H1 (cell line): ENCODE measurements at regions not wholly inside any gene's neighbourhood (a gene's known extent, or its start where the extent isn't known, plus 50 kb on each side); places are given as distances from the start of the nearest gene placed in this dataset.

Source experiments
- CTCF ChIA-PET: fragments of 300-600 bp; sonication (Branson Sonifier 250); formaldehyde crosslinking; loops from one replicate; lab custom pipeline; 2021; ENCODE audit not compliant: partially characterized antibody; lab: Charles Lee
- POLR2A ChIA-PET: fragments of 300-600 bp; sonication (Branson Sonifier 250); formaldehyde crosslinking; loops from one replicate; lab custom pipeline; 2021; ENCODE audit warnings: inconsistent platforms; ENCODE audit not compliant: partially characterized antibody; lab: Charles Lee
- DNase-seq, 2 experiments: peaks; one replicate each; pipeline versions ENCODE4 v3.0.0 to v3.0.0-alpha.2; 2010 to 2022; ENCODE audit warnings: low spot score in 2 of 2, low read depth in 1 of 2, mixed read lengths in 1 of 2
- FAIRE-seq: peaks from 2 replicates; lab custom pipeline; 2011; peaks lifted over from hg19 to GRCh38; lab: Jason Lieb, UNC
- H2AFZ ChIP-seq: 2 replicates; pipeline ENCODE4 v1.8.1; 2012; ENCODE audit warnings: low read length, inconsistent platforms
- H2AK5ac ChIP-seq: 2 replicates; pipeline ENCODE4 v1.6.1; 2013; ENCODE audit warnings: low read depth, low read length
- H2BK120ac ChIP-seq: replicated peaks from 2 replicates; pipeline ENCODE3; 2013; ENCODE audit warnings: low read depth, low read length, inconsistent platforms
- H2BK12ac ChIP-seq: 2 replicates; pipeline ENCODE4 v1.6.1; 2013; ENCODE audit warnings: low read depth, low read length
- H2BK15ac ChIP-seq: 2 replicates; pipeline ENCODE4 v1.6.1; 2013; ENCODE audit warnings: low read length
- H2BK20ac ChIP-seq: 2 replicates; pipeline ENCODE4 v1.6.1; 2013; ENCODE audit warnings: low read length
- H2BK5ac ChIP-seq: 2 replicates; pipeline ENCODE4 v1.6.1; 2013; ENCODE audit warnings: low read depth, low read length
- H3K14ac ChIP-seq: 2 replicates; pipeline ENCODE4 v1.6.1; 2013; ENCODE audit warnings: inconsistent platforms; ENCODE audit not compliant: insufficient read length
- H3K18ac ChIP-seq: 2 replicates; pipeline ENCODE4 v1.6.1; 2013; ENCODE audit warnings: low read length; ENCODE audit errors: extremely low read depth
- H3K23ac ChIP-seq: 2 replicates; pipeline ENCODE4 v1.6.1; 2013; ENCODE audit warnings: inconsistent platforms; ENCODE audit not compliant: insufficient read length
- H3K23me2 ChIP-seq: 2 replicates; pipeline ENCODE4 v1.6.1; 2013; ENCODE audit warnings: low read depth, low read length
- H3K27ac ChIP-seq: 2 replicates; pipeline ENCODE4 v1.6.1; 2011; ENCODE audit warnings: low read depth, low read length, inconsistent platforms
- H3K27me3 ChIP-seq, 4 experiments: replicated peaks in 1 of 4; 1 replicate in 1 of 4; 2 replicates in 3 of 4; pipeline versions ENCODE4 v1.6.1 to v1.8.1; 2011 to 2013; ENCODE audit warnings: low read length in 3 of 4, mild to moderate bottlenecking in 3 of 4, inconsistent platforms in 2 of 4, mixed read lengths in 2 of 4, moderate library complexity in 1 of 4; ENCODE audit not compliant: control insufficient read depth in 3 of 4, insufficient read depth in 3 of 4; ENCODE audit errors: extremely low read depth in 1 of 4
- H3K36me3 ChIP-seq, 4 experiments: 2 replicates each; pipeline versions ENCODE4 v1.6.1 to v1.8.1; 2011 to 2013; ENCODE audit warnings: mild to moderate bottlenecking in 4 of 4, low read length in 3 of 4, moderate library complexity in 2 of 4, control low read depth in 1 of 4, inconsistent platforms in 1 of 4; ENCODE audit not compliant: insufficient read depth in 4 of 4, control insufficient read depth in 2 of 4
- H3K4ac ChIP-seq: replicated peaks from 2 replicates; pipeline ENCODE3; 2013; ENCODE audit warnings: low read length, low read depth, mixed read lengths, inconsistent platforms; ENCODE audit not compliant: insufficient read length
- H3K4me1 ChIP-seq, 4 experiments: replicated peaks in 1 of 4; 1 replicate in 1 of 4; 2 replicates in 3 of 4; pipeline versions ENCODE4 v1.6.1 to v1.8.1; 2011 to 2013; ENCODE audit warnings: low read length in 3 of 4, inconsistent platforms in 2 of 4, mixed read lengths in 1 of 4; ENCODE audit not compliant: insufficient read depth in 4 of 4, control insufficient read depth in 3 of 4
- H3K4me2 ChIP-seq, 2 experiments: 2 replicates each; pipeline versions ENCODE4 v1.6.1 to v1.8.1; 2011 to 2013; ENCODE audit warnings: low read depth in 2 of 2, low read length in 2 of 2, control low read depth in 1 of 2, inconsistent platforms in 1 of 2, mild to moderate bottlenecking in 1 of 2; ENCODE audit not compliant: insufficient read depth in 1 of 2
- H3K4me3 ChIP-seq, 4 experiments: fragments of 200-600, 300-600 bp in 1 of 4; sonication (generic), shearing (Covaris generic), sonication (Bioruptor Twin) in 1 of 4; 2 replicates each; pipeline versions ENCODE4 v1.5.1 to v1.8.1; 2011 to 2016; ENCODE audit warnings: low read length in 4 of 4, low read depth in 3 of 4, control low read depth in 2 of 4, inconsistent platforms in 2 of 4, mild to moderate bottlenecking in 2 of 4, mixed read lengths in 1 of 4, moderate library complexity in 1 of 4; ENCODE audit not compliant: insufficient read depth in 2 of 4; ENCODE audit errors: extremely low read depth in 1 of 4
- H3K56ac ChIP-seq: replicated peaks from 2 replicates; pipeline ENCODE3; 2013; ENCODE audit warnings: low read depth, mild to moderate bottlenecking, mixed read lengths, low read length, inconsistent platforms; ENCODE audit not compliant: insufficient read length
- H3K79me1 ChIP-seq: 2 replicates; pipeline ENCODE4 v1.6.1; 2013; ENCODE audit warnings: low read depth, low read length, control low read depth
- H3K79me2 ChIP-seq, 2 experiments: 2 replicates each; pipeline versions ENCODE4 v1.6.1 to v1.8.1; 2012 to 2013; ENCODE audit warnings: low read length in 2 of 2, mild to moderate bottlenecking in 2 of 2, inconsistent platforms in 1 of 2; ENCODE audit not compliant: insufficient read depth in 2 of 2, control insufficient read depth in 1 of 2
- H3K9ac ChIP-seq, 4 experiments: replicated peaks in 1 of 4; 1 replicate in 1 of 4; 2 replicates in 3 of 4; pipeline versions ENCODE4 v1.6.1 to v1.8.1; 2011 to 2013; ENCODE audit warnings: low read depth in 3 of 4, low read length in 3 of 4, control low read depth in 2 of 4, mild to moderate bottlenecking in 2 of 4, moderate library complexity in 2 of 4, inconsistent platforms in 1 of 4; ENCODE audit errors: extremely low read depth in 1 of 4
- H3K9me3 ChIP-seq, 2 experiments: 2 replicates each; pipeline versions ENCODE4 v1.6.1 to v1.8.1; 2012 to 2013; ENCODE audit warnings: mild to moderate bottlenecking in 2 of 2, moderate library complexity in 2 of 2, control low read depth in 1 of 2, inconsistent platforms in 1 of 2, low read depth in 1 of 2, low read length in 1 of 2, mixed read lengths in 1 of 2; ENCODE audit not compliant: insufficient read depth in 2 of 2
- H4K20me1 ChIP-seq, 2 experiments: replicated peaks in 1 of 2; 2 replicates each; pipeline versions ENCODE3 to v1.8.1; 2011 to 2013; ENCODE audit warnings: inconsistent platforms in 2 of 2, low read length in 2 of 2, mild to moderate bottlenecking in 1 of 2; ENCODE audit not compliant: insufficient read depth in 2 of 2, control insufficient read depth in 1 of 2
- H4K5ac ChIP-seq: 2 replicates; pipeline ENCODE4 v1.6.1; 2013; ENCODE audit warnings: low read length, low read depth, mixed read lengths, inconsistent platforms; ENCODE audit not compliant: insufficient read length
- H4K8ac ChIP-seq: 2 replicates; pipeline ENCODE4 v1.8.0; 2013; ENCODE audit warnings: mild to moderate bottlenecking, moderate library complexity, low read length, inconsistent platforms; ENCODE audit not compliant: insufficient read depth; ENCODE audit errors: extremely low read depth
- H4K91ac ChIP-seq: replicated peaks from 2 replicates; pipeline ENCODE3; 2013; ENCODE audit warnings: low read length, mixed read lengths, inconsistent platforms; ENCODE audit not compliant: insufficient read length
- ASH2L ChIP-seq: fragments of 200-600, 300-600 bp; sonication (generic); IDR thresholded peaks from one replicate; pipeline ENCODE4 v1.7.1; 2017; ENCODE audit warnings: low read length
- BACH1 ChIP-seq: IDR thresholded peaks from 2 replicates; pipeline ENCODE4 v1.6.1; 2012; ENCODE audit warnings: low read length, improper control_type of control experiment
- BRCA1 ChIP-seq: IDR thresholded peaks from 2 replicates; pipeline ENCODE4 v1.6.1; 2012; ENCODE audit warnings: low read depth, low read length, improper control_type of control experiment
- CHD2 ChIP-seq: IDR thresholded peaks from 2 replicates; pipeline ENCODE4 v1.6.1; 2012; ENCODE audit warnings: low read length, improper control_type of control experiment
- GABPA ChIP-seq: IDR thresholded peaks from 2 replicates; pipeline ENCODE4 v1.6.1; 2011; ENCODE audit warnings: mild to moderate bottlenecking, low read length, moderate library complexity, borderline replicate concordance; ENCODE audit not compliant: insufficient read depth
- POLR2A ChIP-seq, 2 experiments: IDR thresholded peaks; 1 replicate in 1 of 2; 2 replicates in 1 of 2; pipeline ENCODE4 v1.6.1; 2011; ENCODE audit warnings: low read depth in 2 of 2, low read length in 2 of 2, mild to moderate bottlenecking in 2 of 2; ENCODE audit errors: control extremely low read depth in 1 of 2
- RXRA ChIP-seq: IDR thresholded peaks from 2 replicates; pipeline ENCODE4 v1.6.1; 2011; ENCODE audit warnings: low read depth, mild to moderate bottlenecking, low read length, moderate library complexity; ENCODE audit not compliant: insufficient read depth
- SIX5 ChIP-seq: IDR thresholded peaks from 2 replicates; pipeline ENCODE4 v1.6.1; 2011; ENCODE audit warnings: mild to moderate bottlenecking, low read depth, low read length
- SUZ12 ChIP-seq: fragments of 200-600 bp; sonication (generic); IDR thresholded peaks from 2 replicates; pipeline ENCODE4 v1.6.1; 2012; ENCODE audit warnings: mild to moderate bottlenecking, inconsistent platforms, low read length, moderate library complexity, mixed read lengths
- YY1 ChIP-seq: IDR thresholded peaks from 2 replicates; pipeline ENCODE4 v1.6.1; 2011; ENCODE audit warnings: low read depth, mild to moderate bottlenecking, low read length
- ZNF274 ChIP-seq: IDR thresholded peaks from 2 replicates; pipeline ENCODE4 v1.7.0; 2012; ENCODE audit warnings: low read length, borderline replicate concordance; ENCODE audit errors: extremely low read depth
- whole genome bisulfite sequencing, 2 experiments: shearing (Covaris generic) in 1 of 2; methylation state at CpG; one replicate each; pipeline versions ENCODE4 v1.1.6 to v1.1.7; 2013 to 2015; ENCODE audit warnings: low lambda C conversion rate in 2 of 2, mixed read lengths in 2 of 2, inconsistent platforms in 1 of 2, low coverage in 1 of 2, missing lambda C conversion rate in 1 of 2; ENCODE audit not compliant: insufficient replicate concordance in 2 of 2, insufficient coverage in 1 of 2, insufficient read length in 1 of 2; ENCODE audit errors: extremely low coverage in 1 of 2, missing lambda C conversion rate in 1 of 2; 5-methylcytosine and 5-hydroxymethylcytosine counted together
- TF ChIP-seq, protein P1 (sequence below): IDR thresholded peaks from 2 replicates; pipeline ENCODE4 v1.6.1; 2012; ENCODE audit warnings: low read length, inconsistent platforms

DNA sequence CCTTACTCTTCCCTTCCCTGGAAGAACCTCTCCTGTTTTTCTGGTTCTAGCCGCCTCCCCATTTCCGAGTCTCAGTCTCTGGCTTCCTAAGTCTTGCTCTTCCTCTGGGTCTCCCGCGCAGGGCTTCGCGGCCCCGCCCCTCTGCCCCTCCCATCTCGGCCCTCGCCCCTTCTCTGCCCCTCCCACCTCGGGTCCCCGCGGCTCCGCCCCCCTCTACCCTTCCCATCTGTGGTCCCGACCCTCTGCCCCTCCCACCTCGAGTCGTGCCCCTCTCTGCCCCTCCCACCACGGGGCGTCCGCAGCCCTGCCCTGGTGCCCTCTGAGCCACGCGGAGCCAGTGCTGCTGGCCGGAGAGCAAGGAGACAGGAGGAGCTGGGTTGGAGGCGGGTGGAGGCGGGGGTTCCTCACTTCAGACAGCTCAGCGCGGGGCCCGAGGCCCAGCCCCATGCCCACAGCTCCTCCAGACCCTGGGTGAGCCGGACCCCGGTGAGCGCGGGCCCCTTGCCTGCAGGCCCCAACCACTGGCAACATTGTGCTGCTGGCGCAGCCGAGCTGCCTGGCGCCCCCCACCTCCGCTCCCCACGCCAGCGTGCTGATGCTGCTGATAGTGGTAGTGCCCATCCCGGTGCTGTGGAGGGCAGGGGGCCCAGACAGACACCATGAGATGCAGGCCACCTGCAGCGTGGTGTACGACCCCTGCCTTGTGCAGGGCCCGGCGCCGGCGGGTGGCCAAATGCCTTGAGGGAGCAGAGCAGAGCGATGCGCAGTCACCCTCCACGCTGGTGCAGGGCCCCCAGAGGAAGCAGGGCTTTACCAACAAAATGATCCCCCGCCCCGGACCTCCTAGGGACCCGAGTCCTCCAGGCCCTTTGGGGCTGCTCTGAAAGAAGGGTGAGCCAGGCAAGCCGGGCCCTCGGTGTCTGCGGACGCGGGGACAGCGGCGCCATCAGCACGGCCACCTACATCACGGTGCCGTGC lies 2115.3 kb downstream of the TP53TG3F start:
- Histone ChIP-seq H3K9ac (no peak overlapping the region), H2BK15ac (no peak overlapping the region), H3K14ac (no peak overlapping the region), H3K4ac (no peak overlapping the region), H2BK12ac (no peak overlapping the region), H3K79me2 (no peaks in the 10 kb centered on the region), H3K4me2 (no peak overlapping the region), H2AK5ac (no peak overlapping the region), H3K23me2 (no peaks in the 10 kb centered on the region), H3K56ac (no peak overlapping the region), H4K91ac (no peak overlapping the region), H3K27me3 (no peaks in the 10 kb centered on the region), H2AFZ (no peak overlapping the region), H3K18ac (no peak overlapping the region), H2BK20ac (no peak overlapping the region), H2BK120ac (no peak overlapping the region), H4K5ac (no peak overlapping the region), H3K4me1 (no peaks in the 10 kb centered on the region), H3K27ac (no peak overlapping the region), H2BK5ac (no peak overlapping the region), H4K8ac (no peak overlapping the region), H3K36me3 (peaks cover 0 to 6% (median 0%) of the 10 kb centered on the region in 4 experiments; a peak in 3 of 8 replicates), H3K23ac (no peak overlapping the region), H4K20me1 (no peaks in the 10 kb centered on the region), H3K4me3 (no peak overlapping the region), H3K79me1 (no peaks in the 10 kb centered on the region), H3K9me3 (peaks cover 58 to 99% of the 10 kb centered on the region in 2 experiments)
- FAIRE-seq = no peak
- ChIA-PET POLR2A (no interaction called here), CTCF (no interaction called here)
- DNase-seq = no peak
- 92% methylated on average over 31 of the region's 60 CpGs; no CpG with 5 or more reads in 1 of the 2 experiments for WGBS, 2 experiments
- TF ChIP-seq RXRA (no peak), CHD2 (no peak), SIX5 (no peak), SUZ12 (no peak), ZNF274 (no peak), YY1 (no peak), GABPA (no peak), BRCA1 (no peak), POLR2A (IDR thresholded peaks at IDR 0.05; ENCODE audit: control extremely low read depth in 1 of 2, low read depth in 2 of 2, low read length in 2 of 2) (no peak), ASH2L (no peak), BACH1 (no peak)
- TF ChIP-seq, protein P1, sequence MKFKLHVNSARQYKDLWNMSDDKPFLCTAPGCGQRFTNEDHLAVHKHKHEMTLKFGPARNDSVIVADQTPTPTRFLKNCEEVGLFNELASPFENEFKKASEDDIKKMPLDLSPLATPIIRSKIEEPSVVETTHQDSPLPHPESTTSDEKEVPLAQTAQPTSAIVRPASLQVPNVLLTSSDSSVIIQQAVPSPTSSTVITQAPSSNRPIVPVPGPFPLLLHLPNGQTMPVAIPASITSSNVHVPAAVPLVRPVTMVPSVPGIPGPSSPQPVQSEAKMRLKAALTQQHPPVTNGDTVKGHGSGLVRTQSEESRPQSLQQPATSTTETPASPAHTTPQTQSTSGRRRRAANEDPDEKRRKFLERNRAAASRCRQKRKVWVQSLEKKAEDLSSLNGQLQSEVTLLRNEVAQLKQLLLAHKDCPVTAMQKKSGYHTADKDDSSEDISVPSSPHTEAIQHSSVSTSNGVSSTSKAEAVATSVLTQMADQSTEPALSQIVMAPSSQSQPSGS = no peak
